ENCODE measurements at regions not wholly inside any gene's neighbourhood (a gene's known extent, or its start where the extent isn't known, plus 50 kb on each side); places are given as distances from the start of the nearest gene placed in this dataset.

DNA sequence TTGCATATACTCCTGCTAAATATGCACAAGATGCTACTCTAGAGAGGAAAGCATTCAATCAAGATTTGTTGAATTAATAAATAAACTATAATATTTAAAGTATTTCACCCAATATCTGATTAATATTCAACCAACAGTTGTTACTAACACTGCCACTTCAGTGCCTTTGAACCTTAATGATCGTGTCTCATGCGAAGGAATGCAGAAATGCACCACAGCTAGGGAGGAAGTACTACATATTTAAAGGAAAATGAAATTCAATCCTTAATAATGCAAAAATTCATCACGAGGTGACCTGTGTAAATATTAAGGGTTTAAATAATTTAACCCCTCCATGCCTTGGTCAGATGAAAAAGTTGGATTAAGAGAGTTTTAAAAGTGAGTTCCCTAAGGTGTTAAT, 114.2 kb upstream of the DAZL start:
- ChIA-PET CTCF (no interaction called here), POLR2A (no interaction called here)
- no peak for DNase-seq (ENCODE audit: extremely low spot score)
- TF ChIP-seq SP1 (IDR thresholded peaks at IDR 0.05) (no peak), TARDBP (IDR thresholded peaks at IDR 0.05) (no peak), FOXK2 (IDR thresholded peaks at IDR 0.05) (no peak), LEF1 (IDR thresholded peaks at IDR 0.05; ENCODE audit: borderline replicate concordance) (no peak), FOXA1 (IDR thresholded peaks at IDR 0.05) (no peak), SUZ12 (IDR thresholded peaks at IDR 0.05) (no peak)

DNA sequence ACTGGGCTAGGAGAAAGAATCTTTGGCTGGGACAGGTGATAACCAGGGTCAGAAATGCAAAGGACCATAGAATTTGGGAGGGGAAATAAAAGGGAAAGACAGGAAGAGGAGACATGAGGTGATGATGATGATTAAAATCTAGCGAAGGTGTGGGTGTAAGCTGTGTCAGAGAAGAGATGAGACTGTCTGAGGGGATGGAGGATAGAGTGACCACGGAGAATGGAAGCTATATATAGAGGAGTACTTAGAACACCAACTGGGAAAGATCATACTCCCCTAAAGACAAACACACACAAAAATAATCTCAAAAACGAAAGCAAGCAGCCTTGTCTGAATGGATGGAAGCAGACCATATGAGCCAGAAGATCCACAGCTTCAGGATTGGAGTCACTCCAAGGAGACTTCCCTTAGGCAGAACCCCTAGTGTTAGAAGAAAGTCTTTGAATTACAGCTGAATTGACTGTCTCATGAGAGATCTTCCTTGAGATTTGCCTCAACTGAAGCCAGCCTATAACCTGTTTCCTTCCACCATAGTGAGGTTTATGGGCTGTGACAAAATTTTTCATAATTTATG, 115.2 kb upstream of the DAZL start:
- DNase-seq (ENCODE audit: extremely low spot score) = no peak
- TF ChIP-seq ARNT (IDR thresholded peaks at IDR 0.05) = no peak
- ChIA-PET POLR2A (no interaction called here), CTCF (no interaction called here)

DNA sequence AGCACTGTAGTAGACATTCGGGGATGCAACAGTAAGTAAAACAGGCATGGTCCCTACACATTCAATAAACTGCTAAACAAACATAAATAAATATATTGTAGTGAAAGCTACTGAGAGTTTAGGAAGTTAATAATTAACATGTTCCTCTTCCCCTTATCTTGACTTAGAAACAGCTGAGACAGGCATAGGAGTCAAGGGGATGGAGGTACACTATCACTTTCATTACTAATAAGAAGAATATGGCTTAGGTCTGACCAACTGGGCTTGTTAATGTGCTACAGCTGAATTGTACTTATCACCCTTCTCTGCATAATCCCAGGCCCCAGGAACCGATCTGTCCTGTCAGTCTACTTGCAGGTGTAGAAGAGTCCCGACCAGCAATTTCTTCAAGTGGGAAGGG, 116.3 kb upstream of the DAZL start:
- no peak for DNase-seq (ENCODE audit: extremely low spot score)

DNA sequence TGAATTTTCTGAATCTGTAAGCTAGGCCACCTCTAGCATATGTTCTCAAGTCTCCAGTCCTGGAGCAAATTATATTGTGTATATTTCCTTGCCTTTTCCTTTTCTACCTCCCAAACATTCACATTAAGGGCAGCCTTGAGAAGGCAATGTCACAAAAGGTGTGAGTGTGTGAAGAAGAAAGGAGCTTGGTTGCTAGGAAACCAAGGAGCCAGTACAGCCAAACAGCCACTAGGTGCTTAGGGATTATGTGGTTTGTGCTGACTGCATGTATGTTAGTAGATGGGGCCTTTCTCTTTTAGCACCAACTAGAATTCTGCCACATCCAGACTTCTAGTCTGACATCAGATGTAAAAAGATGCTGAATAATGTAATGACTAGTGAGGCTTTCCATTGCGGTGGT, 118.8 kb upstream of the DAZL start:
- ChIA-PET CTCF (no interaction called here), POLR2A (no interaction called here)
- peak; percentile 37 for DNase-seq (ENCODE audit: extremely low spot score)
- TF ChIP-seq HDGF (IDR thresholded peaks at IDR 0.05; ENCODE audit: borderline replicate concordance) (no peak), TARDBP (IDR thresholded peaks at IDR 0.05) (no peak), FOXM1 (IDR thresholded peaks at IDR 0.05; ENCODE audit: borderline replicate concordance) (no peak), FOXK2 (IDR thresholded peaks at IDR 0.05) (no peak), BHLHE40 (IDR thresholded peaks at IDR 0.05; ENCODE audit: borderline replicate concordance) (no peak), L3MBTL2 (conservative IDR thresholded peaks at IDR 0.05) (no peak), SUZ12 (IDR thresholded peaks at IDR 0.05) (no peak), ARNT (IDR thresholded peaks at IDR 0.05) (no peak), FOXA1 (IDR thresholded peaks at IDR 0.05) (no peak), NFRKB (IDR thresholded peaks at IDR 0.05) (no peak)

More for the DNA sequence above, 116.3 kb upstream of the DAZL start:
- no peak for TF ChIP-seq FOXA1 (IDR thresholded peaks at IDR 0.05)
- TF ChIP-seq LEF1 (IDR thresholded peaks at IDR 0.05; ENCODE audit: borderline replicate concordance) = no peak
- TF ChIP-seq ELF4 (IDR thresholded peaks at IDR 0.05) = no peak
- no peak for TF ChIP-seq TARDBP (IDR thresholded peaks at IDR 0.05)
- TF ChIP-seq SUZ12 (IDR thresholded peaks at IDR 0.05) = no peak
- no peak for TF ChIP-seq HDGF (IDR thresholded peaks at IDR 0.05; ENCODE audit: borderline replicate concordance)
- TF ChIP-seq ZNF384 (IDR thresholded peaks at IDR 0.05) = no peak
- no peak for TF ChIP-seq CTBP1 (IDR thresholded peaks at IDR 0.05; ENCODE audit: borderline replicate concordance)
- TF ChIP-seq ARNT (IDR thresholded peaks at IDR 0.05) = no peak
- no peak for TF ChIP-seq L3MBTL2 (conservative IDR thresholded peaks at IDR 0.05)
- ChIA-PET CTCF (no interaction called here), POLR2A (no interaction called here)

DNA sequence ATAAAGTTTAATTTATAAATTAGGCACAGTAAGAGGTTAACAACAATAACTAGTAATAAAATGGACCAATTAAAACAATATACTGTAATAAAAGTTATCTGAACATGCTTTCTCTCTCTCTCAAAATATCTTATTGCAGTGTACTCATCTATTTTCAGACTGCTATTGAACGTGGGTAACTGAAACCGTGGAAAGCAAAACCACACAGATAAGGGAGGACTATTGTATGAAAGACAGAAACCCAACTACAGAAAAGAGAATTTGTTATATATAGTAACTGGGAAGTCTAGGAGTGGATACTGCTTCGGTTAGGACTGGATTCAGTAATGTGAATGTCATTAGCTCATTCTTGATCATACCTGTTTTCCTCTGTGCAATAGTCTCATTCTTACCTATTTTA, 119.3 kb upstream of the DAZL start:
- TF ChIP-seq FOXM1 (IDR thresholded peaks at IDR 0.05; ENCODE audit: borderline replicate concordance) = no peak
- TF ChIP-seq HDGF (IDR thresholded peaks at IDR 0.05; ENCODE audit: borderline replicate concordance) = no peak
- TF ChIP-seq LEF1 (IDR thresholded peaks at IDR 0.05; ENCODE audit: borderline replicate concordance) = no peak
- TF ChIP-seq, protein P1, sequence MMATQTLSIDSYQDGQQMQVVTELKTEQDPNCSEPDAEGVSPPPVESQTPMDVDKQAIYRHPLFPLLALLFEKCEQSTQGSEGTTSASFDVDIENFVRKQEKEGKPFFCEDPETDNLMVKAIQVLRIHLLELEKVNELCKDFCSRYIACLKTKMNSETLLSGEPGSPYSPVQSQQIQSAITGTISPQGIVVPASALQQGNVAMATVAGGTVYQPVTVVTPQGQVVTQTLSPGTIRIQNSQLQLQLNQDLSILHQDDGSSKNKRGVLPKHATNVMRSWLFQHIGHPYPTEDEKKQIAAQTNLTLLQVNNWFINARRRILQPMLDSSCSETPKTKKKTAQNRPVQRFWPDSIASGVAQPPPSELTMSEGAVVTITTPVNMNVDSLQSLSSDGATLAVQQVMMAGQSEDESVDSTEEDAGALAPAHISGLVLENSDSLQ (IDR thresholded peaks at IDR 0.05) = no peak
- no peak for TF ChIP-seq L3MBTL2 (conservative IDR thresholded peaks at IDR 0.05)
- TF ChIP-seq SP1 (IDR thresholded peaks at IDR 0.05) = no peak
- no peak for TF ChIP-seq ZNF384 (IDR thresholded peaks at IDR 0.05)
- TF ChIP-seq FOXK2 (IDR thresholded peaks at IDR 0.05) = no peak
- TF ChIP-seq CTBP1 (IDR thresholded peaks at IDR 0.05; ENCODE audit: borderline replicate concordance) = no peak
- TF ChIP-seq ELF4 (IDR thresholded peaks at IDR 0.05) = no peak
- no peak for TF ChIP-seq TARDBP (IDR thresholded peaks at IDR 0.05)
- no peak for TF ChIP-seq FOXA1 (IDR thresholded peaks at IDR 0.05)
- TF ChIP-seq ARNT (IDR thresholded peaks at IDR 0.05) = no peak
- no peak for TF ChIP-seq SUZ12 (IDR thresholded peaks at IDR 0.05)
- no peak for TF ChIP-seq NFRKB (IDR thresholded peaks at IDR 0.05)
- TF ChIP-seq BHLHE40 (IDR thresholded peaks at IDR 0.05; ENCODE audit: borderline replicate concordance) = no peak
- ChIA-PET POLR2A (no interaction called here), CTCF (no interaction called here)
- no peak for DNase-seq (ENCODE audit: extremely low spot score)

DNA sequence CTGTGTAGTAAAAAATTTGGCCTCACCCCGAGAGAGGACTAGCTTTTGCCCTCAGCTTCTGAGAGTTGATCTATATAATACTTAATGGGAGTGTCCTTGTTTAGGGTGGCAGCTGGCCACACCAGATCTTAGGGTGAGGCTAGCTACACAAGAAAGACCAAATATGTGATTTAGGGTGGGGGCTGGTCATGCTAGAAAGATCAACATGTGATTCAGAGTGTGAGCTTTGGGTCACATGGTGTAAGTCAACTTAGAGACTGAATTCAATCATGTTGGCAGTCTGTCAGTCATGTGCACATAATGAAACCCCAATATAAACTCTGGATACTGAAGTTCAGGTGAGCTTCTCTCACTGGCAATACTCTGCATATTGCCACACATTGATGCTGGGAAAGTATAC, 120.7 kb upstream of the DAZL start:
- ChIA-PET POLR2A (no interaction called here), CTCF (no interaction called here)
- DNase-seq (ENCODE audit: extremely low spot score) = no peak
- TF ChIP-seq FOXA1 (IDR thresholded peaks at IDR 0.05) = no peak
- no peak for TF ChIP-seq ELF4 (IDR thresholded peaks at IDR 0.05)
- TF ChIP-seq FOXK2 (IDR thresholded peaks at IDR 0.05) = no peak
- no peak for TF ChIP-seq LEF1 (IDR thresholded peaks at IDR 0.05; ENCODE audit: borderline replicate concordance)
- TF ChIP-seq HDGF (IDR thresholded peaks at IDR 0.05; ENCODE audit: borderline replicate concordance) = no peak
- TF ChIP-seq BHLHE40 (IDR thresholded peaks at IDR 0.05; ENCODE audit: borderline replicate concordance) = no peak
- TF ChIP-seq TARDBP (IDR thresholded peaks at IDR 0.05) = no peak
- no peak for TF ChIP-seq SUZ12 (IDR thresholded peaks at IDR 0.05)
- TF ChIP-seq SP1 (IDR thresholded peaks at IDR 0.05) = no peak
- TF ChIP-seq ZNF384 (IDR thresholded peaks at IDR 0.05) = no peak
- TF ChIP-seq CTBP1 (IDR thresholded peaks at IDR 0.05; ENCODE audit: borderline replicate concordance) = no peak
- no peak for TF ChIP-seq NFRKB (IDR thresholded peaks at IDR 0.05)
- TF ChIP-seq ARNT (IDR thresholded peaks at IDR 0.05) = no peak
- TF ChIP-seq L3MBTL2 (conservative IDR thresholded peaks at IDR 0.05) = no peak
- TF ChIP-seq FOXM1 (IDR thresholded peaks at IDR 0.05; ENCODE audit: borderline replicate concordance) = no peak
- TF ChIP-seq, protein P1 (IDR thresholded peaks at IDR 0.05) = no peak

Data from HEK293T (cell line).